Epithelial cell of proximal tubule (primary cell): ENCODE measurements at regions not wholly inside any gene's neighbourhood (a gene's known extent, or its start where the extent isn't known, plus 50 kb on each side); places are given as distances from the start of the nearest gene placed in this dataset.
"Not testable (repeated sequence)": the region's sequence is repeated elsewhere in the genome, so short reads cannot be mapped to it uniquely, and the experiment has no call there.

Experiments used
- DNase-seq: peaks from one replicate; pipeline ENCODE4 v3.0.0-alpha.2; 2011; ENCODE audit warnings: low read depth
- H3K4me3 ChIP-seq: 2 replicates; pipeline ENCODE4 v1.5.1; 2011; ENCODE audit warnings: low read depth, mild to moderate bottlenecking, low read length
- CTCF ChIP-seq: conservative IDR thresholded peaks from 2 replicates; pipeline ENCODE4 v1.5.1; 2012; ENCODE audit warnings: low read depth, mild to moderate bottlenecking, low read length

- TF ChIP-seq CTCF, result no peak
- DNase-seq, result no peak
- H3K4me3 ChIP-seq, result no peak overlapping the region
These were observed 59.8 kb upstream of the LPAR1 start for GRCh38 chr9:111098093-111098492.

- DNase-seq, result no peak
- TF ChIP-seq CTCF, result no peak
- no peak overlapping the region for H3K4me3 ChIP-seq
These were observed 57.8 kb upstream of the LPAR1 start for GRCh38 chr9:111096051-111096450.

- H3K4me3 ChIP-seq, result no peak overlapping the region
- no peak for TF ChIP-seq CTCF
- DNase-seq, result no peak
These were observed 57.2 kb upstream of the LPAR1 start for GRCh38 chr9:111095441-111095840.

- H3K4me3 ChIP-seq, result no peak overlapping the region
- DNase-seq, result no peak
- TF ChIP-seq CTCF, result no peak
These were observed 56.7 kb upstream of the LPAR1 start for GRCh38 chr9:111094958-111095357.

- no peak overlapping the region for H3K4me3 ChIP-seq
- DNase-seq, result no peak
- no peak for TF ChIP-seq CTCF
These were observed 56.2 kb upstream of the LPAR1 start for GRCh38 chr9:111094433-111094924.

- H3K4me3 ChIP-seq, DNase-seq: not testable (repeated sequence)
These were observed 53.9 kb upstream of the LPAR1 start for GRCh38 chr9:111092167-111092566.
